C4-2B (cell line): ENCODE measurements at regions not wholly inside any gene's neighbourhood (a gene's known extent, or its start where the extent isn't known, plus 50 kb on each side); places are given as distances from the start of the nearest gene placed in this dataset.

ENCODE experiments used
- CTCF ChIP-seq: fragments of 450-650 bp; conservative IDR thresholded peaks from 2 replicates; pipeline ENCODE4 v1.5.1; 2017; ENCODE audit warnings: mild to moderate bottlenecking
- ZFX ChIP-seq: fragments of 450-650 bp; IDR thresholded peaks from 2 replicates; pipeline ENCODE4 v1.6.1; 2017

DNA sequence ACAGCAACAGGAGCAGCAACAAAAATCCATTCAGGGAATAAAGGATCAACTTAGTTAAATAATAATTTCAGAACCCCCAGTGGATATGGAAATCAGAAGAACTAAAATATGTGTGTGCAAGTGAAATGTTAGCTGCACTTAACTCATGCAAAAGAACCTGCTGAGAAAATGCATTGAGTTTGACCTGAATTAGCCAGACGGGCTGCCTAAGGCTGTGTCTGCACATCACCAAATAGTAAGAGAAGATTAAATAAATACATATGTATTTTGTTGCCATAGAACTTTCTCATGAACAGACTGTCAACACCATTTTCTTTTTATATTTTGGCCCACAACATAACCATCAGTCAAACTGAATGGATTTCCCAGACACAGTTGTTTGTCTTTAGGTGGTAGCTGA is 262.0 kb upstream of the PIK3C3 start:
- TF ChIP-seq CTCF (no peak), ZFX (no peak)
